ENCODE measurements at regions not wholly inside any gene's neighbourhood (a gene's known extent, or its start where the extent isn't known, plus 50 kb on each side); places are given as distances from the start of the nearest gene placed in this dataset.
"Not testable (repeated sequence)": the region's sequence is repeated elsewhere in the genome, so short reads cannot be mapped to it uniquely, and the experiment has no call there.

DNA sequence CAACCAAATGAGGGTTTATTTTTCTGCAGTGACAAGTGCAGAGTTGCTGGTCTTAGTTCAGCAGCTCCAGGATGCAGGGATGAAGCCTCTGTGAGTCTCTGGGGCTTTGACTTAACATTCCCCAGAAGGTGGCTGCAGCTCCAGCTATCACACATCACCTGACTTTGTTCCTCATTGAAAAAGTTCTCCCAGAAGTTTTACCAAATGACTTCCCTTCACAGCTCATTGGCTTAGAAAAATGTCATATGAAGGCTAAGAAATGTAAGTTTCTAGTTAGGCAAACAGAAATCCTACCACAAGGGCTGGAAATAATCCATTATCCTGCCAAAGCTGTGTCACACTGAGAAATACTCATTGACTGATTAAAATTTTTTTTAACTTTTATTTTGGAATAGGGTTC lies 184.9 kb downstream of the MINAR1 start:
- no peaks in the 10 kb centered on the region for H3K79me2 ChIP-seq (ENCODE audit: control insufficient read depth, low read length)
- H4K20me1 ChIP-seq (ENCODE audit: control insufficient read depth, insufficient read depth, low read depth, low read length) = no peaks in the 10 kb centered on the region
- no peak overlapping the region for H3K27ac ChIP-seq (ENCODE audit: low read depth, low read length)
- no peak for TF ChIP-seq EZH2phosphoT487 (IDR thresholded peaks at IDR 0.05; ENCODE audit: borderline replicate concordance, low read length)
- TF ChIP-seq, protein P1, sequence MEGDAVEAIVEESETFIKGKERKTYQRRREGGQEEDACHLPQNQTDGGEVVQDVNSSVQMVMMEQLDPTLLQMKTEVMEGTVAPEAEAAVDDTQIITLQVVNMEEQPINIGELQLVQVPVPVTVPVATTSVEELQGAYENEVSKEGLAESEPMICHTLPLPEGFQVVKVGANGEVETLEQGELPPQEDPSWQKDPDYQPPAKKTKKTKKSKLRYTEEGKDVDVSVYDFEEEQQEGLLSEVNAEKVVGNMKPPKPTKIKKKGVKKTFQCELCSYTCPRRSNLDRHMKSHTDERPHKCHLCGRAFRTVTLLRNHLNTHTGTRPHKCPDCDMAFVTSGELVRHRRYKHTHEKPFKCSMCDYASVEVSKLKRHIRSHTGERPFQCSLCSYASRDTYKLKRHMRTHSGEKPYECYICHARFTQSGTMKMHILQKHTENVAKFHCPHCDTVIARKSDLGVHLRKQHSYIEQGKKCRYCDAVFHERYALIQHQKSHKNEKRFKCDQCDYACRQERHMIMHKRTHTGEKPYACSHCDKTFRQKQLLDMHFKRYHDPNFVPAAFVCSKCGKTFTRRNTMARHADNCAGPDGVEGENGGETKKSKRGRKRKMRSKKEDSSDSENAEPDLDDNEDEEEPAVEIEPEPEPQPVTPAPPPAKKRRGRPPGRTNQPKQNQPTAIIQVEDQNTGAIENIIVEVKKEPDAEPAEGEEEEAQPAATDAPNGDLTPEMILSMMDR (IDR thresholded peaks at IDR 0.05; ENCODE audit: low read depth, low read length, poor library complexity, severe bottlenecking) = no peak
- no peaks in the 10 kb centered on the region for H3K36me3 ChIP-seq (ENCODE audit: control insufficient read depth, low read length)
- H3K9me2 ChIP-seq (replicated peaks; ENCODE audit: control insufficient read depth, low read length) = no peaks in the 10 kb centered on the region
- H3K9me3 ChIP-seq (ENCODE audit: control insufficient read depth, insufficient read depth, low read length) = no peaks in the 10 kb centered on the region
- no peak overlapping the region for H3K4me2 ChIP-seq (ENCODE audit: low read length)
- no peak overlapping the region for H3K4me3 ChIP-seq (ENCODE audit: low read length)
- no peaks in the 10 kb centered on the region for H3F3A ChIP-seq (ENCODE audit: control insufficient read depth, insufficient read depth)
- H3K4me1 ChIP-seq (ENCODE audit: control insufficient read depth, low read length) = no peaks in the 10 kb centered on the region
- H3K27me3 ChIP-seq (ENCODE audit: control insufficient read depth, low read length) = no peaks in the 10 kb centered on the region

DNA sequence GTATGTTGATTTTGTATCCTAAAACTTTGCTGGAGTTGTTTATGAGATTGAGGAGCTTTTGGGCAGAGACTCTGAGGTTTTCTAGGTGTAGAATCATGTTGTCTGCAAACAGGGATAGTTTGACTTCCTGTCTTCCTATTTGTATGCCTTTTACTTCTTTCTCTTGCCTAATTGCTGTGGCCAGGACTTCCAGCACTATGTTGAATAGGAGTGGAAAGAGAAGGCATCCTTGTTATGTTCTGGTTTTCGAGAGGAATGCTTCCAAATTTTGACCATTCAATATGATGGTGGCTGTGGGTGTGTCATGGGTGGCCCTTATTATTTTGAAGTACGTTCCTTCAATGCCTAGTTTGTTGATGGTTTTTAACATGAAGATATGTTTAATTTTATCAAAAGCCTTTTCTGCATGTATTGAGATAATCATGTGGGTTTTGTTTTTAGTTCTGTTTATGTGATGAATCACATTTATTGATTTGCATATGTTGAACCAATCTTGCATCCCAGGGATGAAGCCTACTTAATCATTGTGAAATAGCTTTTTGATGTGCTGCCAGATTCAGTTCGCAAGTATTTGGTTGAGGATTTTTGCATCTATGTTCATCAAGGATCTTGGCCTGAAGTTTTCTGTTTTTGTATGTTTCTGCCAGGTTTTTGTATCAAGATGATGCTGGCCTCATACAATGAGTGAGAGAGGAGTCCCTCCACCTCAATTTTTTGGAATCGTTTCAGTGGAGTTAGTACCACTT lies 188.1 kb downstream of the MINAR1 start:
- H3K9me3 ChIP-seq (ENCODE audit: control insufficient read depth, insufficient read depth, low read length) = no peaks in the 10 kb centered on the region
- TF ChIP-seq, protein P1 (IDR thresholded peaks at IDR 0.05; ENCODE audit: low read depth, low read length, poor library complexity, severe bottlenecking) = no peak
- TF ChIP-seq EZH2phosphoT487 (IDR thresholded peaks at IDR 0.05; ENCODE audit: borderline replicate concordance, low read length) = no peak

DNA sequence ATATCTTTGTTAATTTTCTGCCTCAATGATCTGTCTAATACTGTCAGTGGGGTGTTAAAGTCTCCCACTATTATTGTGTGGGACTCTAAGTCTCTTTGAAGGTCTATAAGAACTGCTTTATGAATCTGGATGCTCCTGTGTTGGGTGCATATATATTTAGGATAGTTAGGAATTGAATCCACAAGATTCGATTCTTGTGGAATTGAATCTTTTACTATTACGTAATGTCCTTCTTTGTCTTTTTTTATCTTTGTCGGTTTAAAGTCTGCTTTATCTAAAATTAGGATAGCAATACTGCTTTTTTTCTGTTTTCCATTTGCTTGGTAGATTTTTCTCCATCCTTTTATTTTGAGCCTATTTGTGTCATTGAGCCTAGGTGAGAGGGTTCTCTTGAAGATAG lies 189.7 kb downstream of the MINAR1 start:
- not testable (repeated sequence) for H3K4me3 ChIP-seq (ENCODE audit: low read length); H3F3A ChIP-seq (ENCODE audit: control insufficient read depth, insufficient read depth); H3K9me2 ChIP-seq (replicated peaks; ENCODE audit: control insufficient read depth, low read length); H3K27ac ChIP-seq (ENCODE audit: low read depth, low read length); H3K4me2 ChIP-seq (ENCODE audit: low read length); H3K27me3 ChIP-seq (ENCODE audit: control insufficient read depth, low read length); H3K9me3 ChIP-seq (ENCODE audit: control insufficient read depth, insufficient read depth, low read length); H4K20me1 ChIP-seq (ENCODE audit: control insufficient read depth, insufficient read depth, low read depth, low read length); H3K79me2 ChIP-seq (ENCODE audit: control insufficient read depth, low read length); H3K4me1 ChIP-seq (ENCODE audit: control insufficient read depth, low read length); H3K36me3 ChIP-seq (ENCODE audit: control insufficient read depth, low read length)

More for the DNA sequence above, 188.1 kb downstream of the MINAR1 start:
- no peak overlapping the region for H3K4me2 ChIP-seq (ENCODE audit: low read length)
- no peaks in the 10 kb centered on the region for H3K79me2 ChIP-seq (ENCODE audit: control insufficient read depth, low read length)
- no peaks in the 10 kb centered on the region for H3K4me1 ChIP-seq (ENCODE audit: control insufficient read depth, low read length)
- no peaks in the 10 kb centered on the region for H4K20me1 ChIP-seq (ENCODE audit: control insufficient read depth, insufficient read depth, low read depth, low read length)
- no peaks in the 10 kb centered on the region for H3K9me2 ChIP-seq (replicated peaks; ENCODE audit: control insufficient read depth, low read length)
- H3K27ac ChIP-seq (ENCODE audit: low read depth, low read length) = no peak overlapping the region
- peaks cover 2% of the 10 kb centered on the region for H3K27me3 ChIP-seq (ENCODE audit: control insufficient read depth, low read length)
- H3K4me3 ChIP-seq (ENCODE audit: low read length) = no peak overlapping the region
- no peaks in the 10 kb centered on the region for H3F3A ChIP-seq (ENCODE audit: control insufficient read depth, insufficient read depth)
- H3K36me3 ChIP-seq (ENCODE audit: control insufficient read depth, low read length) = no peaks in the 10 kb centered on the region

DNA sequence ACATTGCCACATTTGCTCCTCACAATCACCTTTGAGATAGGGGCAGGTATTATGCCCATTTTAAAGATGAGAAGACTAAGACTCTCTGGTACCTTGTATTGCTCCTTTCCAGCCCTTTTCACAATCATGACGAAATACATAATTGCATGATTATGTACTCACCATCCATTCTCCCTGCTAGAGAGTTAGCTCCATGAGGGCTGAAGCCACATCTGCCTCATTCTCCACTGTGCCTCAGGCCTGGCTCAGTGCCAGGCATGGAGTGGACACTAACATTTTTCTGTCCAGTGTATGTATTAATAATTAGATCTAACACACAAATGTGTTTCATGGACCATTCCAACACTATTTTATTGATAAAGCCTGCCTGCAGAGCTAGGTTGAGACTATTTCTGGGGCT lies 191.4 kb downstream of the MINAR1 start:
- Histone ChIP-seq H3K27me3 (ENCODE audit: control insufficient read depth, low read length) (peaks cover 8% of the 10 kb centered on the region), H3K4me2 (ENCODE audit: low read length) (no peak overlapping the region), H3K27ac (ENCODE audit: low read depth, low read length) (no peak overlapping the region), H3K9me3 (ENCODE audit: control insufficient read depth, insufficient read depth, low read length) (no peaks in the 10 kb centered on the region), H3K4me3 (ENCODE audit: low read length) (no peak overlapping the region), H3K36me3 (ENCODE audit: control insufficient read depth, low read length) (no peaks in the 10 kb centered on the region), H3K9me2 (replicated peaks; ENCODE audit: control insufficient read depth, low read length) (no peaks in the 10 kb centered on the region), H3K4me1 (ENCODE audit: control insufficient read depth, low read length) (no peaks in the 10 kb centered on the region), H4K20me1 (ENCODE audit: control insufficient read depth, insufficient read depth, low read depth, low read length) (no peaks in the 10 kb centered on the region), H3F3A (ENCODE audit: control insufficient read depth, insufficient read depth) (no peaks in the 10 kb centered on the region), H3K79me2 (ENCODE audit: control insufficient read depth, low read length) (no peaks in the 10 kb centered on the region)
- TF ChIP-seq, protein P1 (IDR thresholded peaks at IDR 0.05; ENCODE audit: low read depth, low read length, poor library complexity, severe bottlenecking) = no peak
- no peak for TF ChIP-seq EZH2phosphoT487 (IDR thresholded peaks at IDR 0.05; ENCODE audit: borderline replicate concordance, low read length)
